C4-2B (cell line): ENCODE measurements at regions not wholly inside any gene's neighbourhood (a gene's known extent, or its start where the extent isn't known, plus 50 kb on each side); places are given as distances from the start of the nearest gene placed in this dataset.

ENCODE experiments used
- CTCF ChIP-seq: fragments of 450-650 bp; conservative IDR thresholded peaks from 2 replicates; pipeline ENCODE4 v1.5.1; 2017; ENCODE audit warnings: mild to moderate bottlenecking
- ZFX ChIP-seq: fragments of 450-650 bp; IDR thresholded peaks from 2 replicates; pipeline ENCODE4 v1.6.1; 2017

GRCh38 chrX:40192196-40192595 lies 94.4 kb upstream of the BCOR start:
- TF ChIP-seq CTCF (no peak), ZFX (no peak)
